CD4-positive, alpha-beta T cell (primary cell): ENCODE measurements at regions not wholly inside any gene's neighbourhood (a gene's known extent, or its start where the extent isn't known, plus 50 kb on each side); places are given as distances from the start of the nearest gene placed in this dataset.

Experiments used
- ATAC-seq: fragments of 200-7000 bp; cut with Tn5 transposase; one replicate; pipeline ENCODE4 v1.10.0; 2022; ENCODE audit warnings: mild to moderate bottlenecking; ENCODE audit not compliant: poor library complexity
- CTCF ChIA-PET: fragments of 350-600 bp; sonication (Branson Sonifier 250); formaldehyde crosslinking; loops from one replicate; lab custom pipeline; 2021; ENCODE audit warnings: antibody characterized with exemption, inconsistent platforms; lab: Charles Lee
- POLR2A ChIA-PET: fragments of 350-600 bp; sonication (Branson Sonifier 250); formaldehyde crosslinking; loops from one replicate; lab custom pipeline; 2021; ENCODE audit warnings: antibody characterized with exemption, inconsistent platforms; lab: Charles Lee
- DNase-seq, 14 experiments: peaks; one replicate each; pipeline ENCODE4 v3.0.0-alpha.2; 2013 to 2020; ENCODE audit warnings: mixed read lengths in 2 of 14
- H3K27ac ChIP-seq, 2 donors: one replicate each; pipeline versions ENCODE4 v1.5.1 to v1.7.0; 2013; ENCODE audit warnings: low read length in 2 of 2, low read depth in 1 of 2, mild to moderate bottlenecking in 1 of 2
- H3K27me3 ChIP-seq, 2 experiments: 1 replicate in 1 of 2; 2 replicates in 1 of 2; pipeline versions ENCODE4 v1.6.1 to v1.7.0; 2013; ENCODE audit warnings: low read length in 2 of 2, control low read depth in 1 of 2, mild to moderate bottlenecking in 1 of 2, moderate library complexity in 1 of 2; ENCODE audit not compliant: insufficient read depth in 2 of 2, control insufficient read depth in 1 of 2
- H3K36me3 ChIP-seq: one replicate; pipeline ENCODE4 v1.6.1; 2013; ENCODE audit warnings: low read length, control low read depth; ENCODE audit not compliant: insufficient read depth
- H3K4me1 ChIP-seq: one replicate; pipeline ENCODE4 v1.6.1; 2013; ENCODE audit warnings: low read length, control low read depth; ENCODE audit not compliant: insufficient read depth
- H3K4me3 ChIP-seq: one replicate; pipeline ENCODE4 v1.5.1; 2013; ENCODE audit warnings: mild to moderate bottlenecking, low read length, moderate library complexity
- H3K9me3 ChIP-seq, 2 experiments: 1 replicate in 1 of 2; 2 replicates in 1 of 2; pipeline versions ENCODE4 v1.6.1 to v1.7.0; 2013; ENCODE audit warnings: low read length in 2 of 2, mild to moderate bottlenecking in 2 of 2, control low read depth in 1 of 2, moderate library complexity in 1 of 2; ENCODE audit not compliant: control insufficient read depth in 1 of 2, insufficient read depth in 1 of 2
- H3K27ac Mint-ChIP-seq: one replicate; pipeline ENCODE4 v1.8.0; 2020; ENCODE audit warnings: mixed read lengths
- H3K27me3 Mint-ChIP-seq: one replicate; pipeline ENCODE4 v1.8.0; 2021; ENCODE audit warnings: mixed read lengths
- H3K36me3 Mint-ChIP-seq: one replicate; pipeline ENCODE4 v1.8.0; 2021; ENCODE audit warnings: low read depth, mixed read lengths
- H3K4me1 Mint-ChIP-seq: one replicate; pipeline ENCODE4 v1.8.0; 2021; ENCODE audit warnings: low read depth, mixed read lengths
- H3K4me3 Mint-ChIP-seq: one replicate; pipeline ENCODE4 v1.8.0; 2020; ENCODE audit warnings: mild to moderate bottlenecking, mixed read lengths
- H3K9me3 Mint-ChIP-seq: one replicate; pipeline ENCODE4 v1.8.0; 2020; ENCODE audit warnings: mixed read lengths
- intact Hi-C, 2 experiments: fragments of 100-400 bp; cut with DNase I in 1 of 2; cut with micrococcal nuclease in 1 of 2; formaldehyde crosslinking; loops; one replicate each; pipeline versions ENCODE4 v1.15.1 to v1.9.0; 2023 to 2025; cut with DNase I, micrococcal nuclease
- TF ChIP-seq, protein P1 (sequence below): fragments of 200-600 bp; IDR thresholded peaks from one replicate; pipeline ENCODE4 v1.8.0; 2022; ENCODE audit warnings: antibody characterized with exemption, mild to moderate bottlenecking

- no peaks in the 10 kb centered on the region for H3K9me3 ChIP-seq
These were observed 90.2 kb upstream of the C1orf21 start for GRCh38 chr1:184296466-184297243.

DNA sequence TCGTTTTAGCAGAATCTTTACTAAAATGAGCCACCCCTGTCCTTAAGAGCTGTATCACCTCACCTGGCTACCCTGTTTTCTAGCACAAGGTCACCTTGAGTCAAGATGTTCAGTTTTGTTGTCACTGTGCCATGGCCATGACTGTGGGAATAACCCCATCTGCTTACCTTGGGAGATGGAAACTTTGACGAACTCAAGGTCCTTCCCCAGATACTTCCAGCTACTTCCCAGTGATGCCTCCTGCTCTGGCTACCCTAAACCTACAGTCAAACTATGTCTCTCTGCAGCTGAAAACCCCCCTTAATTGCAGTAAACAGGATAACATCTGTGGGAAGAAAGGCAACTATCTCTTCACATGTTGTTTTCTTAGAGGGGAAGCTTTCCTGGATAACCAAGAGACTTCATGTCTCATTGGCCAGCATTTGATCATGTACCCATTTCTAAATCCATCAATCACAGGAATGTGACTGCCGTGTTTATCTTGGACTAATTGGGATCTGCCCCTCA, 89.5 kb upstream of the C1orf21 start:
- intact Hi-C loops: no loop called here
- DNase-seq (no peak), ATAC-seq (no peak)
- H3K36me3 ChIP-seq: no peaks in the 10 kb centered on the region
- Mint-ChIP-seq H3K4me1 (no peaks in the 10 kb centered on the region), H3K36me3 (no peaks in the 10 kb centered on the region), H3K9me3 (no peaks in the 10 kb centered on the region), H3K4me3 (no peak overlapping the region), H3K27me3 (peaks cover 4% of the 10 kb centered on the region), H3K27ac (no peak overlapping the region)
- POLR2A ChIA-PET: no interaction called here
- H3K4me1 ChIP-seq: no peaks in the 10 kb centered on the region
- CTCF ChIA-PET: no interaction called here
- H3K4me3 ChIP-seq: no peak overlapping the region
- peaks cover 0 to 8% of the 10 kb centered on the region in 2 experiments for H3K27me3 ChIP-seq
- no peak overlapping the region for H3K27ac ChIP-seq
- TF ChIP-seq, protein P1, sequence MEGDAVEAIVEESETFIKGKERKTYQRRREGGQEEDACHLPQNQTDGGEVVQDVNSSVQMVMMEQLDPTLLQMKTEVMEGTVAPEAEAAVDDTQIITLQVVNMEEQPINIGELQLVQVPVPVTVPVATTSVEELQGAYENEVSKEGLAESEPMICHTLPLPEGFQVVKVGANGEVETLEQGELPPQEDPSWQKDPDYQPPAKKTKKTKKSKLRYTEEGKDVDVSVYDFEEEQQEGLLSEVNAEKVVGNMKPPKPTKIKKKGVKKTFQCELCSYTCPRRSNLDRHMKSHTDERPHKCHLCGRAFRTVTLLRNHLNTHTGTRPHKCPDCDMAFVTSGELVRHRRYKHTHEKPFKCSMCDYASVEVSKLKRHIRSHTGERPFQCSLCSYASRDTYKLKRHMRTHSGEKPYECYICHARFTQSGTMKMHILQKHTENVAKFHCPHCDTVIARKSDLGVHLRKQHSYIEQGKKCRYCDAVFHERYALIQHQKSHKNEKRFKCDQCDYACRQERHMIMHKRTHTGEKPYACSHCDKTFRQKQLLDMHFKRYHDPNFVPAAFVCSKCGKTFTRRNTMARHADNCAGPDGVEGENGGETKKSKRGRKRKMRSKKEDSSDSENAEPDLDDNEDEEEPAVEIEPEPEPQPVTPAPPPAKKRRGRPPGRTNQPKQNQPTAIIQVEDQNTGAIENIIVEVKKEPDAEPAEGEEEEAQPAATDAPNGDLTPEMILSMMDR: no peak
- H3K9me3 ChIP-seq: no peaks in the 10 kb centered on the region

More at GRCh38 chr1:184296466-184297243, 90.2 kb upstream of the C1orf21 start:
- peaks cover 0 to 8% of the 10 kb centered on the region in 2 experiments for H3K27me3 ChIP-seq
- Mint-ChIP-seq H3K9me3 (no peaks in the 10 kb centered on the region), H3K27ac (no peak overlapping the region), H3K36me3 (no peaks in the 10 kb centered on the region), H3K27me3 (peaks cover 4% of the 10 kb centered on the region), H3K4me1 (no peaks in the 10 kb centered on the region), H3K4me3 (no peak overlapping the region)
- intact Hi-C loops: no loop called here
- CTCF ChIA-PET: no interaction called here
- H3K27ac ChIP-seq: no peak overlapping the region
- H3K4me3 ChIP-seq: no peak overlapping the region
- no peaks in the 10 kb centered on the region for H3K4me1 ChIP-seq
- ATAC-seq (no peak), DNase-seq (no peak)
- no peaks in the 10 kb centered on the region for H3K36me3 ChIP-seq
- POLR2A ChIA-PET: no interaction called here
- TF ChIP-seq, protein P1: no peak

GRCh38 chr1:184298440-184299405, 88.1 kb upstream of the C1orf21 start:
- TF ChIP-seq, protein P1: no peak
- Histone ChIP-seq H3K36me3 (no peaks in the 10 kb centered on the region), H3K27ac (no peak overlapping the region), H3K27me3 (peaks cover 0 to 8% of the 10 kb centered on the region in 2 experiments), H3K4me3 (no peak overlapping the region), H3K9me3 (no peaks in the 10 kb centered on the region), H3K4me1 (no peaks in the 10 kb centered on the region)
- no peaks in the 10 kb centered on the region for H3K4me1 Mint-ChIP-seq
- ATAC-seq: no peak
- DNase-seq: no peak
- intact Hi-C loops: no loop called here
- POLR2A ChIA-PET: no interaction called here
- CTCF ChIA-PET: no interaction called here
- peaks cover 4% of the 10 kb centered on the region for H3K27me3 Mint-ChIP-seq
- H3K36me3 Mint-ChIP-seq: no peaks in the 10 kb centered on the region
- no peak overlapping the region for H3K27ac Mint-ChIP-seq
- no peak overlapping the region for H3K4me3 Mint-ChIP-seq
- no peaks in the 10 kb centered on the region for H3K9me3 Mint-ChIP-seq
